ENCODE measurements at regions not wholly inside any gene's neighbourhood (a gene's known extent, or its start where the extent isn't known, plus 50 kb on each side); places are given as distances from the start of the nearest gene placed in this dataset.

DNA sequence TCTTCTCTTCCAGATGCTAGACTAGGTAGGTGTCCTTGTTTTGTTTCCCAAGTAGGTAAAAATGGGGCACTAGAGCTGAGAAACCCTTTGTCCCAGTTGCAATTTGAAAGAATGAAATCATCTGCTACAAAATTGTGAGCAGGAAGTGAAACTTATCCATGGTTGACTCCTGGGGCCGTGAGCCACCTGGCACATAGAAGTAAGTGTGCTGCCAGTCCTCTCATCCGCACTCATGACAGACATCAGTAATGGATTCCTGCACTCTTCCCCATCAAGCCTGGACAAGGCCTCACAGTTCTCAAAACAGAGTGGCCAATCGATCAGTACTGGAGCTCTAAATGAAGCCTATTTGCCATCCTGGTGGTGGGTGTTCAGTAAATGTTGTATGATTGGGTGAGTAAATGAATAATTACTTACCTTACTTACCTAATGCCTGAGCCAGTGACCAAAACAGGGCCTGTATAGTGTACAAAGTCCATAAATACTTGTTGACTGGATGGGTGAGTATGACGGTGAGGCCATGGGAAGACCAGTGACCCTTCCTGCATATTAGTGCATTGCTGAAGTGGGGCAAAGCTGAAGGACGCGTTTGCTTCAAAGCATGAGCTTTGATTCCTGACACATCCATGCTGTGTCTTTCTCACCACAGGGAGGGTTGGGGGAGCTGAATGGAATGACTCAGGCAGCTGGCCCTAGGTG, 68.9 kb upstream of the HEPHL1 start:
- TF ChIP-seq, protein P1, sequence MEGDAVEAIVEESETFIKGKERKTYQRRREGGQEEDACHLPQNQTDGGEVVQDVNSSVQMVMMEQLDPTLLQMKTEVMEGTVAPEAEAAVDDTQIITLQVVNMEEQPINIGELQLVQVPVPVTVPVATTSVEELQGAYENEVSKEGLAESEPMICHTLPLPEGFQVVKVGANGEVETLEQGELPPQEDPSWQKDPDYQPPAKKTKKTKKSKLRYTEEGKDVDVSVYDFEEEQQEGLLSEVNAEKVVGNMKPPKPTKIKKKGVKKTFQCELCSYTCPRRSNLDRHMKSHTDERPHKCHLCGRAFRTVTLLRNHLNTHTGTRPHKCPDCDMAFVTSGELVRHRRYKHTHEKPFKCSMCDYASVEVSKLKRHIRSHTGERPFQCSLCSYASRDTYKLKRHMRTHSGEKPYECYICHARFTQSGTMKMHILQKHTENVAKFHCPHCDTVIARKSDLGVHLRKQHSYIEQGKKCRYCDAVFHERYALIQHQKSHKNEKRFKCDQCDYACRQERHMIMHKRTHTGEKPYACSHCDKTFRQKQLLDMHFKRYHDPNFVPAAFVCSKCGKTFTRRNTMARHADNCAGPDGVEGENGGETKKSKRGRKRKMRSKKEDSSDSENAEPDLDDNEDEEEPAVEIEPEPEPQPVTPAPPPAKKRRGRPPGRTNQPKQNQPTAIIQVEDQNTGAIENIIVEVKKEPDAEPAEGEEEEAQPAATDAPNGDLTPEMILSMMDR (IDR thresholded peaks at IDR 0.05 in 2 of 3, conservative IDR thresholded peaks at IDR 0.05 in 1 of 3; ENCODE audit: control insufficient read depth in 2 of 3, extremely low read depth in 1 of 3, insufficient read depth in 1 of 3, low read depth in 3 of 3, low read length in 3 of 3): no peak
- TF ChIP-seq CEBPZ (IDR thresholded peaks at IDR 0.05; ENCODE audit: low read depth, low read length) (no peak), EZH2 (IDR thresholded peaks at IDR 0.05; ENCODE audit: borderline replicate concordance, control insufficient read depth, low read depth, low read length) (no peak), SMC3 (IDR thresholded peaks at IDR 0.05; ENCODE audit: borderline replicate concordance, low read length) (no peak)

All from GM12878 (cell line).